GM23338 (cell line): ENCODE measurements at regions not wholly inside any gene's neighbourhood (a gene's known extent, or its start where the extent isn't known, plus 50 kb on each side); places are given as distances from the start of the nearest gene placed in this dataset.

ENCODE experiments used
- EZH2 ChIP-seq: fragments of 200-600 bp; sonication (generic); IDR thresholded peaks from one replicate; pipeline ENCODE4 v1.8.0; 2017; ENCODE audit warnings: antibody characterized with exemption, mild to moderate bottlenecking, low read depth; ENCODE audit not compliant: unreplicated experiment
- EZH2phosphoT487 ChIP-seq: fragments of 200-600 bp; sonication (generic); IDR thresholded peaks from one replicate; pipeline ENCODE4 v1.8.1; 2018; ENCODE audit warnings: antibody characterized with exemption; ENCODE audit not compliant: unreplicated experiment
- JUNB ChIP-seq: IDR thresholded peaks from one replicate; pipeline ENCODE4 v1.6.1; 2016; ENCODE audit warnings: antibody characterized with exemption; ENCODE audit not compliant: unreplicated experiment
- ZNF114 ChIP-seq: fragments of 250-450 bp; sonication (Bioruptor Pico); IDR thresholded peaks from 2 replicates; pipeline ENCODE4 v1.5.0; 2020; ENCODE audit warnings: mild to moderate bottlenecking, moderate library complexity
- TF ChIP-seq, protein P1 (sequence below): IDR thresholded peaks from one replicate; pipeline ENCODE4 v1.6.1; 2018; ENCODE audit warnings: antibody characterized with exemption; ENCODE audit not compliant: unreplicated experiment
- TF ChIP-seq, protein P2 (sequence below), 2 experiments: fragments of 200-600 bp in 1 of 2; sonication (generic) in 1 of 2; conservative IDR thresholded peaks; 2 replicates each; pipeline versions ENCODE4 v1.5.1 to v1.6.1; 2016 to 2017; ENCODE audit warnings: antibody characterized with exemption in 2 of 2, low read depth in 2 of 2, mild to moderate bottlenecking in 2 of 2, moderate library complexity in 1 of 2

DNA sequence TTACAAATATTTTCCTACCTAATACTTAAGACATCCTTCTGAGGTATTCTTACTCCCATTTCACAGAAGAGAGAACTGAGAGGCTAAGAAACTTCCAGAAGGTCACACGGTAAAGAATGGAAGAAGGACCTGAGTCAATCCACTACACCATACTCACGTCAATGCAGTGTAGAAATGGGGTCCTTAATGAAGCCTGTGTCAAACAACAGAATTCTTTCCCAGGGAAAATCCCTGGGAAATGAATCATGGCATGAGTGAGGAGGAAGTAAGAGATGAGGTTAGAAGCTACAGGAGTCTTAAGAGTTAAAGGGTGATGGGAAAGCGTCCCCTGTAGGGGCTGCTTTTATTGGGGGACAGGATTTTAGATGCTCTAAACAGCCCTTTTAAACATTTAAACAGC, 147.9 kb downstream of the C11orf91 start:
- TF ChIP-seq, protein P1, sequence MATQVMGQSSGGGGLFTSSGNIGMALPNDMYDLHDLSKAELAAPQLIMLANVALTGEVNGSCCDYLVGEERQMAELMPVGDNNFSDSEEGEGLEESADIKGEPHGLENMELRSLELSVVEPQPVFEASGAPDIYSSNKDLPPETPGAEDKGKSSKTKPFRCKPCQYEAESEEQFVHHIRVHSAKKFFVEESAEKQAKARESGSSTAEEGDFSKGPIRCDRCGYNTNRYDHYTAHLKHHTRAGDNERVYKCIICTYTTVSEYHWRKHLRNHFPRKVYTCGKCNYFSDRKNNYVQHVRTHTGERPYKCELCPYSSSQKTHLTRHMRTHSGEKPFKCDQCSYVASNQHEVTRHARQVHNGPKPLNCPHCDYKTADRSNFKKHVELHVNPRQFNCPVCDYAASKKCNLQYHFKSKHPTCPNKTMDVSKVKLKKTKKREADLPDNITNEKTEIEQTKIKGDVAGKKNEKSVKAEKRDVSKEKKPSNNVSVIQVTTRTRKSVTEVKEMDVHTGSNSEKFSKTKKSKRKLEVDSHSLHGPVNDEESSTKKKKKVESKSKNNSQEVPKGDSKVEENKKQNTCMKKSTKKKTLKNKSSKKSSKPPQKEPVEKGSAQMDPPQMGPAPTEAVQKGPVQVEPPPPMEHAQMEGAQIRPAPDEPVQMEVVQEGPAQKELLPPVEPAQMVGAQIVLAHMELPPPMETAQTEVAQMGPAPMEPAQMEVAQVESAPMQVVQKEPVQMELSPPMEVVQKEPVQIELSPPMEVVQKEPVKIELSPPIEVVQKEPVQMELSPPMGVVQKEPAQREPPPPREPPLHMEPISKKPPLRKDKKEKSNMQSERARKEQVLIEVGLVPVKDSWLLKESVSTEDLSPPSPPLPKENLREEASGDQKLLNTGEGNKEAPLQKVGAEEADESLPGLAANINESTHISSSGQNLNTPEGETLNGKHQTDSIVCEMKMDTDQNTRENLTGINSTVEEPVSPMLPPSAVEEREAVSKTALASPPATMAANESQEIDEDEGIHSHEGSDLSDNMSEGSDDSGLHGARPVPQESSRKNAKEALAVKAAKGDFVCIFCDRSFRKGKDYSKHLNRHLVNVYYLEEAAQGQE: no peak
- TF ChIP-seq JUNB (no peak), ZNF114 (CRISPR knock-in tag) (no peak), EZH2 (no peak), EZH2phosphoT487 (no peak)
- TF ChIP-seq, protein P2, sequence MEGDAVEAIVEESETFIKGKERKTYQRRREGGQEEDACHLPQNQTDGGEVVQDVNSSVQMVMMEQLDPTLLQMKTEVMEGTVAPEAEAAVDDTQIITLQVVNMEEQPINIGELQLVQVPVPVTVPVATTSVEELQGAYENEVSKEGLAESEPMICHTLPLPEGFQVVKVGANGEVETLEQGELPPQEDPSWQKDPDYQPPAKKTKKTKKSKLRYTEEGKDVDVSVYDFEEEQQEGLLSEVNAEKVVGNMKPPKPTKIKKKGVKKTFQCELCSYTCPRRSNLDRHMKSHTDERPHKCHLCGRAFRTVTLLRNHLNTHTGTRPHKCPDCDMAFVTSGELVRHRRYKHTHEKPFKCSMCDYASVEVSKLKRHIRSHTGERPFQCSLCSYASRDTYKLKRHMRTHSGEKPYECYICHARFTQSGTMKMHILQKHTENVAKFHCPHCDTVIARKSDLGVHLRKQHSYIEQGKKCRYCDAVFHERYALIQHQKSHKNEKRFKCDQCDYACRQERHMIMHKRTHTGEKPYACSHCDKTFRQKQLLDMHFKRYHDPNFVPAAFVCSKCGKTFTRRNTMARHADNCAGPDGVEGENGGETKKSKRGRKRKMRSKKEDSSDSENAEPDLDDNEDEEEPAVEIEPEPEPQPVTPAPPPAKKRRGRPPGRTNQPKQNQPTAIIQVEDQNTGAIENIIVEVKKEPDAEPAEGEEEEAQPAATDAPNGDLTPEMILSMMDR (conservative IDR thresholded peaks at IDR 0.05; ENCODE audit: low read depth in 2 of 2): no peak
